K562 (cell line): ENCODE measurements at regions not wholly inside any gene's neighbourhood (a gene's known extent, or its start where the extent isn't known, plus 50 kb on each side); places are given as distances from the start of the nearest gene placed in this dataset.

ENCODE experiments used
- ATAC-seq: fragments of 200-7000 bp; cut with Tn5 transposase; 3 replicates; pipeline ENCODE4 v1.9.1; 2020; ENCODE audit warnings: moderate library complexity
- BruUV-seq: library from RNA; stranded (reverse); fragments of 400-500 nt; replicated peaks from 2 replicates; lab custom pipeline; 2021; lab: Mats Ljungman, UMichigan
- CTCF ChIA-PET: fragments of 300-600 bp; formaldehyde crosslinking; extraction: SDS; loops from one replicate; lab custom pipeline; 2021; ENCODE audit warnings: low intra/inter-chr PET ratio; lab: Yijun Ruan, JAX
- POLR2A ChIA-PET: fragments of 300-600, 350-650 bp; sonication (Branson Sonifier 250); formaldehyde crosslinking; extraction: SDS; loops from one replicate; lab custom pipeline; 2021; ENCODE audit warnings: antibody characterized with exemption, inconsistent platforms; lab: Yijun Ruan, JAX
- DNase-seq, 4 experiments: peaks; one replicate each; pipeline versions ENCODE4 v3.0.0 to v3.0.0-alpha.2; 2011 to 2018; ENCODE audit warnings: low spot score in 3 of 4, mixed read lengths in 3 of 4; ENCODE audit errors: extremely low read depth in 1 of 4
- FAIRE-seq: peaks from 2 replicates; lab custom pipeline; 2011; peaks lifted over from hg19 to GRCh38; lab: Jason Lieb, UNC
- H2AFZ ChIP-seq: 2 replicates; pipeline ENCODE4 v1.6.0; 2011; ENCODE audit warnings: low read depth, low read length, control low read depth, inconsistent platforms
- H3K27ac ChIP-seq: fragments of 200-600 bp; 3 replicates; pipeline ENCODE4 v1.8.0; 2011; ENCODE audit warnings: low read depth, mild to moderate bottlenecking, control low read depth, inconsistent platforms, low read length, moderate library complexity, mixed read lengths; ENCODE audit errors: extremely low read depth
- H3K27me3 ChIP-seq, 2 experiments: fragments of 300-600 bp in 1 of 2; 2 replicates in 1 of 2; 3 replicates in 1 of 2; pipeline versions ENCODE4 v1.6.0 to v1.8.0; 2011; ENCODE audit warnings: inconsistent platforms in 2 of 2, low read length in 2 of 2, mild to moderate bottlenecking in 1 of 2, mixed read lengths in 1 of 2, moderate library complexity in 1 of 2; ENCODE audit not compliant: control insufficient read depth in 2 of 2, insufficient read depth in 2 of 2
- H3K36me3 ChIP-seq: fragments of 300-600 bp; 3 replicates; pipeline ENCODE4 v1.8.0; 2011; ENCODE audit warnings: mild to moderate bottlenecking, low read length, inconsistent platforms; ENCODE audit not compliant: control insufficient read depth, insufficient read depth
- H3K4me1 ChIP-seq, 2 experiments: fragments of 200-600 bp in 1 of 2; replicated peaks in 1 of 2; 2 replicates in 1 of 2; 3 replicates in 1 of 2; pipeline versions ENCODE4 v1.5.1 to v1.8.0; 2011; ENCODE audit warnings: inconsistent platforms in 2 of 2, low read length in 2 of 2, mild to moderate bottlenecking in 1 of 2, mixed read lengths in 1 of 2, moderate library complexity in 1 of 2; ENCODE audit not compliant: control insufficient read depth in 2 of 2, insufficient read depth in 2 of 2
- H3K4me2 ChIP-seq: 2 replicates; pipeline ENCODE4 v1.6.1; 2011; ENCODE audit warnings: low read length, control low read depth, inconsistent platforms, mixed read lengths; ENCODE audit not compliant: insufficient read depth
- H3K4me3 ChIP-seq: fragments of 200-600 bp; sonication (generic), shearing (Covaris generic); 2 replicates; pipeline ENCODE4 v1.5.1; 2016; ENCODE audit warnings: control low read depth, inconsistent platforms
- H3K79me2 ChIP-seq: fragments of 200-600 bp; 3 replicates; pipeline ENCODE4 v1.8.0; 2011; ENCODE audit warnings: low read length, inconsistent platforms; ENCODE audit not compliant: control insufficient read depth, insufficient read depth
- H3K9ac ChIP-seq, 2 experiments: 2 replicates each; pipeline versions ENCODE4 v1.6.0 to v1.6.1; 2011; ENCODE audit warnings: low read depth in 2 of 2, low read length in 2 of 2, control low read depth in 1 of 2, inconsistent platforms in 1 of 2, mild to moderate bottlenecking in 1 of 2, mixed read lengths in 1 of 2; ENCODE audit not compliant: insufficient read depth in 1 of 2
- H3K9me1 ChIP-seq: one replicate; pipeline ENCODE4 v1.6.0; 2011; ENCODE audit warnings: inconsistent platforms, mild to moderate bottlenecking, low read length, moderate library complexity; ENCODE audit not compliant: control insufficient read depth, insufficient read depth
- H3K9me3 ChIP-seq: replicated peaks from 2 replicates; pipeline ENCODE4 v1.5.1; 2011; ENCODE audit warnings: low read depth, low read length, inconsistent platforms; ENCODE audit not compliant: control insufficient read depth, insufficient read depth
- H4K20me1 ChIP-seq: replicated peaks from 2 replicates; pipeline ENCODE4 v1.6.1; 2011; ENCODE audit warnings: low read length, inconsistent platforms, mixed read lengths; ENCODE audit not compliant: control insufficient read depth, insufficient read depth
- ARHGAP35 ChIP-seq: fragments of 450-650 bp; IDR thresholded peaks from 2 replicates; pipeline ENCODE4 v1.6.1; 2018; ENCODE audit not compliant: partially characterized antibody
- HDAC3 ChIP-seq: fragments of 450-650 bp; IDR thresholded peaks from 2 replicates; pipeline ENCODE4 v1.6.1; 2018; ENCODE audit warnings: borderline replicate concordance, mild to moderate bottlenecking, moderate library complexity; ENCODE audit not compliant: partially characterized antibody
- KLF16 ChIP-seq: IDR thresholded peaks from 2 replicates; pipeline ENCODE4 v1.6.1; 2016; ENCODE audit warnings: antibody characterized with exemption
- L3MBTL2 ChIP-seq: fragments of 450-650 bp; IDR thresholded peaks from 2 replicates; pipeline ENCODE4 v1.6.1; 2016; ENCODE audit warnings: mild to moderate bottlenecking, moderate library complexity
- MIER1 ChIP-seq: fragments of 450-650 bp; IDR thresholded peaks from 2 replicates; pipeline ENCODE4 v1.6.1; 2016; ENCODE audit warnings: antibody characterized with exemption, mild to moderate bottlenecking, low read depth
- NBN ChIP-seq: fragments of 450-650 bp; IDR thresholded peaks from 2 replicates; pipeline ENCODE4 v1.6.1; 2016; ENCODE audit warnings: low read depth, mild to moderate bottlenecking
- NFIC ChIP-seq: fragments of 450-650 bp; IDR thresholded peaks from 2 replicates; pipeline ENCODE4 v1.6.1; 2017; ENCODE audit warnings: mild to moderate bottlenecking, inconsistent platforms
- SLC30A9 ChIP-seq: fragments of 250-450 bp; sonication (Bioruptor Pico); IDR thresholded peaks from 2 replicates; pipeline ENCODE4 v1.8.0; 2022; ENCODE audit warnings: mild to moderate bottlenecking, moderate library complexity
- SOX6 ChIP-seq: fragments of 450-650 bp; IDR thresholded peaks from 2 replicates; pipeline ENCODE4 v1.6.1; 2014; ENCODE audit warnings: mild to moderate bottlenecking
- STAT5A ChIP-seq: IDR thresholded peaks from 2 replicates; pipeline ENCODE4 v1.6.1; 2012; ENCODE audit warnings: low read length, inconsistent platforms, borderline replicate concordance
- ZNF253 ChIP-seq: fragments of 250-450 bp; sonication (Bioruptor Pico); conservative IDR thresholded peaks from 2 replicates; pipeline ENCODE4 v1.6.1; 2021; ENCODE audit warnings: mild to moderate bottlenecking
- WGBS: fragments of 100-300 bp; shearing (Covaris generic); methylation state at CpG from one replicate; pipeline ENCODE4 v1.1.6; 2016; ENCODE audit warnings: low coverage, mixed read lengths; ENCODE audit not compliant: insufficient coverage; ENCODE audit errors: missing lambda C conversion rate; 5-methylcytosine and 5-hydroxymethylcytosine counted together
- in situ Hi-C: fragments of 300-500 bp; cut with MboI; formaldehyde crosslinking; loops from 4 replicates; pipeline ENCODE4 v1.15.0; 2018; ENCODE audit warnings: inconsistent platforms, mixed read lengths
- intact Hi-C: fragments of 100-400 bp; cut with micrococcal nuclease; formaldehyde crosslinking; loops from 2 replicates; pipeline ENCODE4 v1.14.2; 2022
- TF ChIP-seq, protein P1 (sequence below): IDR thresholded peaks from 2 replicates; pipeline ENCODE4 v1.6.1; 2012; ENCODE audit warnings: low read depth, low read length, improper control_type of control experiment, borderline replicate concordance
- TF ChIP-seq, protein P2 (sequence below): sonication (generic); formaldehyde crosslinking; IDR thresholded peaks from 2 replicates; pipeline ENCODE4 v1.8.0; 2023; ENCODE audit warnings: mild to moderate bottlenecking, missing genetic modification reagents
- TF ChIP-seq, protein P3 (sequence below): fragments of 450-650 bp; IDR thresholded peaks from 2 replicates; pipeline ENCODE4 v1.6.1; 2016; ENCODE audit warnings: low read depth

GRCh38 chr9:118305331-118305730, 601.1 kb downstream of the TLR4 start:
- H2AFZ ChIP-seq = no peak overlapping the region
- H3K4me3 ChIP-seq = no peak overlapping the region
- H3K9me1 ChIP-seq = no peaks in the 10 kb centered on the region
- H3K4me2 ChIP-seq = no peak overlapping the region
- no peaks in the 10 kb centered on the region for H3K36me3 ChIP-seq
- 0% methylated on average over 1 of the region's 1 CpG for WGBS
- no peaks in the 10 kb centered on the region for H3K4me1 ChIP-seq
- no peaks in the 10 kb centered on the region for H3K79me2 ChIP-seq
- no peak overlapping the region for H3K9ac ChIP-seq
- FAIRE-seq = no peak
- no peaks in the 10 kb centered on the region for H4K20me1 ChIP-seq
- no peak for DNase-seq
- H3K27ac ChIP-seq = no peak overlapping the region
- H3K27me3 ChIP-seq = no peaks in the 10 kb centered on the region
- ChIA-PET CTCF (no interaction called here), POLR2A (no interaction called here)
- BruUV-seq = no TSS peak
- ATAC-seq = no peak
- intact Hi-C loops (no loop called here), in situ Hi-C loops (no loop called here)
- no peaks in the 10 kb centered on the region; the same call in 1 of the 2 replicates for H3K9me3 ChIP-seq
- TF ChIP-seq, protein P1, sequence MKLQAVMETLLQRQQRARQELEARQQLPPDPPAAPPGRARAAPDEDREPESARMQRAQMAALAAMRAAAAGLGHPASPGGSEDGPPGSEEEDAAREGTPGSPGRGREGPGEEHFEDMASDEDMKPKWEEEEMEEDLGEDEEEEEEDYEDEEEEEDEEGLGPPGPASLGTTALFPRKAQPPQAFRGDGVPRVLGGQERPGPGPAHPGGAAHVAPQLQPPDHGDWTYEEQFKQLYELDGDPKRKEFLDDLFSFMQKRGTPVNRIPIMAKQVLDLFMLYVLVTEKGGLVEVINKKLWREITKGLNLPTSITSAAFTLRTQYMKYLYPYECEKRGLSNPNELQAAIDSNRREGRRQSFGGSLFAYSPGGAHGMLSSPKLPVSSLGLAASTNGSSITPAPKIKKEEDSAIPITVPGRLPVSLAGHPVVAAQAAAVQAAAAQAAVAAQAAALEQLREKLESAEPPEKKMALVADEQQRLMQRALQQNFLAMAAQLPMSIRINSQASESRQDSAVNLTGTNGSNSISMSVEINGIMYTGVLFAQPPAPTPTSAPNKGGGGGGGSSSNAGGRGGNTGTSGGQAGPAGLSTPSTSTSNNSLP = no peak
- TF ChIP-seq ZNF253 (CRISPR knock-in tag) = no peak
- no peak for TF ChIP-seq NBN
- TF ChIP-seq MIER1 = no peak
- no peak for TF ChIP-seq L3MBTL2
- no peak for TF ChIP-seq STAT5A
- TF ChIP-seq ARHGAP35 = no peak
- TF ChIP-seq SOX6 = no peak
- TF ChIP-seq, protein P2, sequence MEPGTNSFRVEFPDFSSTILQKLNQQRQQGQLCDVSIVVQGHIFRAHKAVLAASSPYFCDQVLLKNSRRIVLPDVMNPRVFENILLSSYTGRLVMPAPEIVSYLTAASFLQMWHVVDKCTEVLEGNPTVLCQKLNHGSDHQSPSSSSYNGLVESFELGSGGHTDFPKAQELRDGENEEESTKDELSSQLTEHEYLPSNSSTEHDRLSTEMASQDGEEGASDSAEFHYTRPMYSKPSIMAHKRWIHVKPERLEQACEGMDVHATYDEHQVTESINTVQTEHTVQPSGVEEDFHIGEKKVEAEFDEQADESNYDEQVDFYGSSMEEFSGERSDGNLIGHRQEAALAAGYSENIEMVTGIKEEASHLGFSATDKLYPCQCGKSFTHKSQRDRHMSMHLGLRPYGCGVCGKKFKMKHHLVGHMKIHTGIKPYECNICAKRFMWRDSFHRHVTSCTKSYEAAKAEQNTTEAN = no peak
- TF ChIP-seq KLF16 = no peak
- TF ChIP-seq SLC30A9 (CRISPR knock-in tag) = no peak
- no peak for TF ChIP-seq HDAC3
- TF ChIP-seq, protein P3, sequence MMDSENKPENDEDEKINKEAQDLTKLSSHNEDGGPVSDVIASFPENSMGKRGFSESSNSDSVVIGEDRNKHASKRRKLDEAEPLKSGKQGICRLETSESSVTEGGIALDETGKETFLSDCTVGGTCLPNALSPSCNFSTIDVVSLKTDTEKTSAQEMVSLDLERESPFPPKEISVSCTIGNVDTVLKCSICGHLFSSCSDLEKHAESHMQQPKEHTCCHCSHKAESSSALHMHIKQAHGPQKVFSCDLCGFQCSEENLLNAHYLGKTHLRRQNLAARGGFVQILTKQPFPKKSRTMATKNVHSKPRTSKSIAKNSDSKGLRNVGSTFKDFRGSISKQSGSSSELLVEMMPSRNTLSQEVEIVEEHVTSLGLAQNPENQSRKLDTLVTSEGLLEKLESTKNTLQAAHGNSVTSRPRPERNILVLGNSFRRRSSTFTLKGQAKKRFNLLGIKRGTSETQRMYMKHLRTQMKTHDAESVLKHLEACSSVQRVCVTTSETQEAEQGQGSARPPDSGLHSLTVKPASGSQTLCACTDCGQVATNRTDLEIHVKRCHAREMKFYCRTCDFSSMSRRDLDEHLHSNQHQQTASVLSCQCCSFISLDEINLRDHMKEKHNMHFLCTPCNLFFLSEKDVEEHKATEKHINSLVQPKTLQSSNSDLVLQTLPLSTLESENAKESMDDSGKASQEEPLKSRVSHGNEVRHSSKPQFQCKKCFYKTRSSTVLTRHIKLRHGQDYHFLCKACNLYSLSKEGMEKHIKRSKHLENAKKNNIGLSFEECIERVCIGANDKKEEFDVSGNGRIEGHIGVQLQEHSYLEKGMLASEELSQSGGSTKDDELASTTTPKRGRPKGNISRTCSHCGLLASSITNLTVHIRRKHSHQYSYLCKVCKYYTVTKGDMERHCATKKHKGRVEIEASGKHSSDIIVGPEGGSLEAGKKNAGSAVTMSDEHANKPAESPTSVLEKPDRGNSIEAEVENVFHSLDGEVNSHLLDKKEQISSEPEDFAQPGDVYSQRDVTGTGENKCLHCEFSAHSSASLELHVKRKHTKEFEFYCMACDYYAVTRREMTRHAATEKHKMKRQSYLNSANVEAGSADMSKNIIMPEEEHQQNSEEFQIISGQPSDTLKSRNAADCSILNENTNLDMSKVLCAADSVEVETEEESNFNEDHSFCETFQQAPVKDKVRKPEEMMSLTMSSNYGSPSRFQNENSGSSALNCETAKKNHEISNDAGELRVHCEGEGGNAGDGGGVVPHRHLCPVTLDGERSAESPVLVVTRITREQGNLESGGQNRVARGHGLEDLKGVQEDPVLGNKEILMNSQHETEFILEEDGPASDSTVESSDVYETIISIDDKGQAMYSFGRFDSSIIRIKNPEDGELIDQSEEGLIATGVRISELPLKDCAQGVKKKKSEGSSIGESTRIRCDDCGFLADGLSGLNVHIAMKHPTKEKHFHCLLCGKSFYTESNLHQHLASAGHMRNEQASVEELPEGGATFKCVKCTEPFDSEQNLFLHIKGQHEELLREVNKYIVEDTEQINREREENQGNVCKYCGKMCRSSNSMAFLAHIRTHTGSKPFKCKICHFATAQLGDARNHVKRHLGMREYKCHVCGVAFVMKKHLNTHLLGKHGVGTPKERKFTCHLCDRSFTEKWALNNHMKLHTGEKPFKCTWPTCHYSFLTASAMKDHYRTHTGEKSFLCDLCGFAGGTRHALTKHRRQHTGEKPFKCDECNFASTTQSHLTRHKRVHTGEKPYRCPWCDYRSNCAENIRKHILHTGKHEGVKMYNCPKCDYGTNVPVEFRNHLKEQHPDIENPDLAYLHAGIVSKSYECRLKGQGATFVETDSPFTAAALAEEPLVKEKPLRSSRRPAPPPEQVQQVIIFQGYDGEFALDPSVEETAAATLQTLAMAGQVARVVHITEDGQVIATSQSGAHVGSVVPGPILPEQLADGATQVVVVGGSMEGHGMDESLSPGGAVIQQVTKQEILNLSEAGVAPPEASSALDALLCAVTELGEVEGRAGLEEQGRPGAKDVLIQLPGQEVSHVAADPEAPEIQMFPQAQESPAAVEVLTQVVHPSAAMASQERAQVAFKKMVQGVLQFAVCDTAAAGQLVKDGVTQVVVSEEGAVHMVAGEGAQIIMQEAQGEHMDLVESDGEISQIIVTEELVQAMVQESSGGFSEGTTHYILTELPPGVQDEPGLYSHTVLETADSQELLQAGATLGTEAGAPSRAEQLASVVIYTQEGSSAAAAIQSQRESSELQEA = no peak
- TF ChIP-seq NFIC = no peak
